ENCODE measurements at regions not wholly inside any gene's neighbourhood (a gene's known extent, or its start where the extent isn't known, plus 50 kb on each side); places are given as distances from the start of the nearest gene placed in this dataset.

- no peak for DNase-seq (ENCODE audit: low spot score)
- Histone ChIP-seq H3K9me3 (ENCODE audit: control insufficient read depth in 4 of 4, low read length in 3 of 4) (no peaks in the 10 kb centered on the region), H3K36me3 (ENCODE audit: control insufficient read depth in 4 of 4, insufficient read depth in 3 of 4, low read depth in 1 of 4, low read length in 3 of 4) (no peaks in the 10 kb centered on the region), H3K27me3 (ENCODE audit: control insufficient read depth in 4 of 4, insufficient read depth in 4 of 4, low read length in 3 of 4) (peaks cover 0 to 8% (median 0%) of the 10 kb centered on the region in 4 donors), H3K9ac (ENCODE audit: low read depth in 1 of 2, low read length in 2 of 2) (no peak overlapping the region), H3K4me3 (ENCODE audit: low read depth in 1 of 3, low read length in 3 of 3) (no peak overlapping the region), H3K27ac (ENCODE audit: low read depth in 1 of 2, low read length in 2 of 2) (no peak overlapping the region), H3K4me1 (ENCODE audit: control insufficient read depth in 4 of 4, insufficient read depth in 4 of 4, low read length in 3 of 4) (no peaks in the 10 kb centered on the region)
- WGBS, result 78% methylated on average over 2 of the region's 2 CpGs
- TF ChIP-seq FOXA1 (IDR thresholded peaks at IDR 0.05), result no peak
- no peak for TF ChIP-seq JUND (IDR thresholded peaks at IDR 0.05)
- TF ChIP-seq HNF4A (conservative IDR thresholded peaks at IDR 0.05), result no peak
- TF ChIP-seq GABPA (IDR thresholded peaks at IDR 0.05 in 1 of 2, conservative IDR thresholded peaks at IDR 0.05 in 1 of 2), result no peak
- no peak for TF ChIP-seq HNF4G (IDR thresholded peaks at IDR 0.05)
Observed at GRCh38 chr15:100740138-100740537, 137.7 kb downstream of the ASB7 start.

- Histone ChIP-seq H3K27ac (ENCODE audit: low read depth in 1 of 2, low read length in 2 of 2) (no peak overlapping the region), H3K4me3 (ENCODE audit: low read depth in 1 of 3, low read length in 3 of 3) (no peak overlapping the region), H3K9ac (ENCODE audit: low read depth in 1 of 2, low read length in 2 of 2) (no peak overlapping the region), H3K9me3 (ENCODE audit: control insufficient read depth in 4 of 4, low read length in 3 of 4) (no peaks in the 10 kb centered on the region), H3K27me3 (ENCODE audit: control insufficient read depth in 4 of 4, insufficient read depth in 4 of 4, low read length in 3 of 4) (peaks cover 0 to under 1% (median 0%) of the 10 kb centered on the region in 4 donors), H3K36me3 (ENCODE audit: control insufficient read depth in 4 of 4, insufficient read depth in 3 of 4, low read depth in 1 of 4, low read length in 3 of 4) (no peaks in the 10 kb centered on the region), H3K4me1 (ENCODE audit: control insufficient read depth in 4 of 4, insufficient read depth in 4 of 4, low read length in 3 of 4) (no peaks in the 10 kb centered on the region)
- TF ChIP-seq MAX (IDR thresholded peaks at IDR 0.05) (no peak), HNF4G (IDR thresholded peaks at IDR 0.05) (no peak), FOXA2 (IDR thresholded peaks at IDR 0.05) (no peak), NR2F2 (IDR thresholded peaks at IDR 0.05) (no peak), ATF3 (IDR thresholded peaks at IDR 0.05) (no peak), RAD21 (IDR thresholded peaks at IDR 0.05) (no peak), RXRA (IDR thresholded peaks at IDR 0.05) (no peak), YY1 (IDR thresholded peaks at IDR 0.05) (no peak), ZBTB33 (IDR thresholded peaks at IDR 0.05) (no peak), EGR1 (IDR thresholded peaks at IDR 0.05; ENCODE audit: low read depth in 2 of 2) (no peak), TAF1 (conservative IDR thresholded peaks at IDR 0.05) (no peak), GABPA (IDR thresholded peaks at IDR 0.05 in 1 of 2, conservative IDR thresholded peaks at IDR 0.05 in 1 of 2) (no peak), FOXA1 (IDR thresholded peaks at IDR 0.05) (no peak), JUND (IDR thresholded peaks at IDR 0.05) (no peak)
- no peak for DNase-seq (ENCODE audit: low spot score)
- whole genome bisulfite sequencing, result 86% methylated on average over 3 of the region's 3 CpGs
Observed at GRCh38 chr15:100751585-100751984, 128.0 kb upstream of the ALDH1A3 start.

- Histone ChIP-seq H3K9me3 (ENCODE audit: control insufficient read depth in 4 of 4, low read length in 3 of 4) (no peaks in the 10 kb centered on the region), H3K36me3 (ENCODE audit: control insufficient read depth in 4 of 4, insufficient read depth in 3 of 4, low read depth in 1 of 4, low read length in 3 of 4) (no peaks in the 10 kb centered on the region), H3K4me3 (ENCODE audit: low read depth in 1 of 3, low read length in 3 of 3) (no peak overlapping the region), H3K27me3 (ENCODE audit: control insufficient read depth in 4 of 4, insufficient read depth in 4 of 4, low read length in 3 of 4) (peaks cover 0 to 2% (median 0%) of the 10 kb centered on the region in 4 donors), H3K27ac (ENCODE audit: low read depth in 1 of 2, low read length in 2 of 2) (no peak overlapping the region), H3K9ac (ENCODE audit: low read depth in 1 of 2, low read length in 2 of 2) (no peak overlapping the region), H3K4me1 (ENCODE audit: control insufficient read depth in 4 of 4, insufficient read depth in 4 of 4, low read length in 3 of 4) (no peaks in the 10 kb centered on the region)
- no peak for TF ChIP-seq GABPA (IDR thresholded peaks at IDR 0.05 in 1 of 2, conservative IDR thresholded peaks at IDR 0.05 in 1 of 2)
- no peak for TF ChIP-seq JUND (IDR thresholded peaks at IDR 0.05)
- TF ChIP-seq NR2F2 (IDR thresholded peaks at IDR 0.05), result no peak
- TF ChIP-seq TAF1 (conservative IDR thresholded peaks at IDR 0.05), result no peak
- TF ChIP-seq ZBTB33 (IDR thresholded peaks at IDR 0.05), result no peak
- no peak for TF ChIP-seq YY1 (IDR thresholded peaks at IDR 0.05)
- TF ChIP-seq RAD21 (IDR thresholded peaks at IDR 0.05), result no peak
- no peak for TF ChIP-seq ATF3 (IDR thresholded peaks at IDR 0.05)
- WGBS, result 85% methylated on average over 1 of the region's 1 CpG
- no peak for DNase-seq (ENCODE audit: low spot score)
Observed at GRCh38 chr15:100753503-100753902, 126.1 kb upstream of the ALDH1A3 start.

All from liver (tissue), 7 donors.